ENCODE measurements at regions not wholly inside any gene's neighbourhood (a gene's known extent, or its start where the extent isn't known, plus 50 kb on each side); places are given as distances from the start of the nearest gene placed in this dataset.
"Not testable (repeated sequence)": the region's sequence is repeated elsewhere in the genome, so short reads cannot be mapped to it uniquely, and the experiment has no call there.

DNA sequence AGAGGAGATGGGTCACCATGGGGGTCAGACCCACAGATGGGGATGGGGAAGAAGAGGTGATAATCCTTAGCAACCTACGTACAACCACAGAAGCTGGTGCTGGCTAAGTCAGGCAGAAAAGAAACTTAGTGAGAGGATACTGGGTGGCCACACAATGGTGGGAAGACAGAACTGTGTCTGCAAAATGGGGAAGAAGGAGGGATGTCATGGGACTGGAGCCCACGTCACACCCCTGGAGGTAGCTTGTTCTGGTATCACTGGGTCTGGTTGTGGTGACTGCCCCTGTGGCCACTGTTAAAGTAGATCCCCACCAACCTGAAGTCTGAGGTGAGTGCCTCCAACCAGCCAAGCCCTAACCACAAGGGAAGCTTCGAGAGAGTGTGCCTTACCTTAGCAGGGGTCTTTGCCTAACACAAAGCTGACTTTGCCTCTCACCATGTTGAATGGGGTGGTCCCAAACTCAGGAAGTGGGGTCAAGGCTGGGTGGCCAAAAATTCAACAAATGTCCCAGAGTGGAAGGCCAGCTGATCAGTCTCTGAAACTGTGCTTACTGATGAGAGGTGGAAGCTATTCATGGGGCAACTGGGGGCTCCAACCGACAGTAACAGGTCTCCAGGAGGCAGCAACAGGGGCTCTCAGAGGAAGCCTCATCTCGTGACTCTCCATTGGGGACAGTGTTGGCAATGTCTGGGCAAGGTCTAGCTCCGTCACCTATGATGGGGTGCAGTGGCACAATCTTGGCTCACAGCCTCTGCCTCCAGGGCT is 64.8 kb upstream of the SLC1A4 start:
- DNase-seq, result peak; percentile 84

DNA sequence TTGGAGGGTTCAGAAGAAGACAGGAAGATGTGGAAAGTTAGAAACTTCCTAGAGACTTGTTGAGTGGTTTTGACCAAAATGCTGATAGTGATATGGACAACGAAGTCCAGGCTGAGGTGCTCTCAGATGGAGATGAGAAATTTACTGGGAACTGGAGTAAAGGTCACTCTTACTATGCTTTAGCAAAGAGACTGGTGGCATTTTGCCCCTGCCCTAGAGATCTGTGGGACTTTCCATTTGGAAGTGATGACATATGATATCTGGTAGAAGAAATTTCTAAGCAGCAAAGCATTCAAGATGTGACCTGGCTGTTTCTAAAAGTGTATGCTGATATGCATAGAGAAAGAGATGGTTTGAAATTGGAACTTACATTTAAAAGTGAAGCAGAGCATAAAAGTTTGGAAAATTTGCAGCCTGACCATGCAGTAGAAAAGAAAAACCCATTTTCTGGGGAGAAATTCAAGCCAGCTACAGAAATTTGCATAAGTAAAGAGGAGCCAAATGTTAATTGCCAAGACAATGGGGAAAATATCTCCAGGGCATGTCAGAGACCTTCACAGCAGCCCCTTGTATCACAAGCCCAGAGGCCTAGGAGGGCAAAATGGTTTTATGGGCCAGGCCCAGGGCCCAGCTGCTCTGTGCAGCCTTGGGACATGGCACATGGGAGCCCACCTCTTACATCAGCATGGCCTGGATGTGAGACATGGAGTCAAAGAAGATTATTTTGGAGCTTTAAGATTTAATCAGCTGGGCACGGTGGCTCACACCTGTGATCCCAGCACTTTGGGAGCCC is 63.1 kb upstream of the SLC1A4 start:
- peak; percentile 39 for DNase-seq

DNA sequence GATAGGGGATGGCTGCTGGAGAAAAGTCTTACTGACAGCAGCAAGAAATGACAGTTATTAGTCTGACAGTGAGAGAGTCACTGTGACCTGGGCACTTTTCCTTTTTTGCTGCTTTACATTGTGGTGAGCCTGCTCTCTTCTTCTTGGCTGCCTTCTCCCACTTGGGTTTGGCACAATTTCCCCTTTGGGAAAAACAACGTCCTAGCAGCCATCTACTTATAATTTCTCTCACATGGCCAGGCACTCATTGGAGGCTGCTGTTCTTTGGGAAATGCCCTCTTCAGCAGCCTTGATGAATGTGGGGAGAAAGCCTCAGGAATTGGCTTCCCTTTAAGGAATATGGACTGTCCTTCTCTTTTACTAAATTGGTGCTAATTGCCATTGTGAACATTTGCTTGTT is 60.4 kb upstream of the SLC1A4 start:
- peak; percentile 23 for DNase-seq

DNA sequence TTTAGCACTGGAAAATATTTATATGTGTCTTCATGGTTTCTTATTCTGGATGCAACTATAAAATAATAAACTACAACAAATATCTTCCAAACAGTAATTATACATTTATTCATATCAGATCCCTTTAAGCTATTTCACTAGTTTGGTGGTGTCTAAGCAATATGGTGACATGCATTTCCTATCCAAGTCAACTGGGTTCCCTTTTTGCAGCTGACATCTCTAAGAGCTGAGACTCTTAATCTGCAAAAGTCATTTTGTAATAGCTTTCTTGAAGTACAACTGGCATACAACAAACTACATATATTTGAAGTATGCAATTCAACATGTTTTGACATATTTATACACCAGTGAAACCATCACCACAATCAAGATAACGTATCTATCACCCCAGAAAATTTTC is 59.9 kb upstream of the SLC1A4 start:
- peak; percentile 79 for DNase-seq

DNA sequence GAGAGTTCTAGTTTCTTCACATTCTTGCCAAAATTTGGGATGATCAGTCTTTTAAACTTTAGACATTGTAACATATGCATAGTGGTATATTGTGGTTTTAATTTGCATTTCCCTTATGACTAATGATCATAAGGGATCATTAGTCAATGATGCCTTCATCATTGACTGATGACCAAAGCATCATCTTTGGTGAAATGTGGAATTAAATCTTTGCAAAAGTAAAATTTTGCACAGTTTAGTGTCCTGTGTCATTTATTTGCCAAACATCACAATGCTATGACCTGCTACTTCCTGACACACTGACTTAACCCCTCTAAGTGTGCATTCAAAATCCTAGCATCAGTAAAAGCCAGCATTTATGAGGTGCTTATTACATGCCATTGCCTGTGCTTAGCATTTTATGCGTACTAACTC is 58.9 kb upstream of the SLC1A4 start:
- DNase-seq, result peak; percentile 90

DNA sequence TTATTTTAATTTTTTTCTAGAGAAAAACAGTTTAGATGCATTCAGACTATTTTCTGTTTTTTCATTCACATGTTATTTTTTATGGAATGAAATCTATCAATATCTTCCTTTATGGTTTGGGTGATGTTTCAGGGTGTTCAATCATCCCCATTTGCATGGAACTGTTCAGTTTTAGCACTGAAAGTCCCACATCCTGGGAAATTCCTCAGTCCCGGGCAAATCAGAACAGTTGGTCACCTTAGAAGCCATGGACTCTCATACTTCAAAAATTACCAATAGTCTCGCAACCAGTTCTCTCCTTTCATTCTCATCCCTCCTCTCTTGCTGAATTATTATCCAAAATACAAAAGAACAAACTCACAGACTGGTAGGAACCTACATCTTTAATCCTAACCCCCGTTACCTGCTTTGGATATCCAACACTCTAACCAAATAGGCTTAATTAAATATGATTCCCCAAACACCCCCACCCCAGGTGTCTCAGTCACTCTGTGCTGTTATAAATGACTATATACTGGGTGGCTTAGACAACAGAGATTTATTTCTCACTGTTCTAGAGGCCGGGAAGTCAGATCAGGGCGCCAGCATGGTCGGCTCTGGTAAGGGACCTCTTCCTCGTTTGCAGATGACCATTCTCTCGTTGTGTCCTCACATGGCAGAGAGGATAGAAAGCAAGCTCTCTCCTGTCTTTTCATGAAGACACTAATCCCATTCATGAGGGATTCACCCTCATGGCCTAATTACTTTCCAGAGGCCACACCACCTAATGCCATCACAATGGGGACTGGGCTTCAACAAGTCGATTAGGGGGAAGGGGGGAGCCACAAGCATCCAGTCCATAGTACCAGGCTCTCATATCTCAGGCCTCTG is 57.7 kb upstream of the SLC1A4 start:
- DNase-seq, result peak; percentile 41

DNA sequence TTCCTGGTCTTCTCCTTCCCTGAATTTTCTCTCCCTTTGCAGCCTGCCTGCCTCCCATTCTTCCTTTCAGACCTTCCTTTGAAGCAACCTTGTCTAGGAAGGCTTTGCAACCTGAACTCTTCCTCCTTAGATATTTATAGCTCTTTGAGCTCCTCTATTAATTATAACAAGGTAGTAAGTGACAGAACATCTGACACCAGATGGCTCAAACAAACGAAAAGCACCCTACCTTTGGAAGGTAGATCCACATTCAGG is 57.2 kb upstream of the SLC1A4 start:
- DNase-seq, result no peak

DNA sequence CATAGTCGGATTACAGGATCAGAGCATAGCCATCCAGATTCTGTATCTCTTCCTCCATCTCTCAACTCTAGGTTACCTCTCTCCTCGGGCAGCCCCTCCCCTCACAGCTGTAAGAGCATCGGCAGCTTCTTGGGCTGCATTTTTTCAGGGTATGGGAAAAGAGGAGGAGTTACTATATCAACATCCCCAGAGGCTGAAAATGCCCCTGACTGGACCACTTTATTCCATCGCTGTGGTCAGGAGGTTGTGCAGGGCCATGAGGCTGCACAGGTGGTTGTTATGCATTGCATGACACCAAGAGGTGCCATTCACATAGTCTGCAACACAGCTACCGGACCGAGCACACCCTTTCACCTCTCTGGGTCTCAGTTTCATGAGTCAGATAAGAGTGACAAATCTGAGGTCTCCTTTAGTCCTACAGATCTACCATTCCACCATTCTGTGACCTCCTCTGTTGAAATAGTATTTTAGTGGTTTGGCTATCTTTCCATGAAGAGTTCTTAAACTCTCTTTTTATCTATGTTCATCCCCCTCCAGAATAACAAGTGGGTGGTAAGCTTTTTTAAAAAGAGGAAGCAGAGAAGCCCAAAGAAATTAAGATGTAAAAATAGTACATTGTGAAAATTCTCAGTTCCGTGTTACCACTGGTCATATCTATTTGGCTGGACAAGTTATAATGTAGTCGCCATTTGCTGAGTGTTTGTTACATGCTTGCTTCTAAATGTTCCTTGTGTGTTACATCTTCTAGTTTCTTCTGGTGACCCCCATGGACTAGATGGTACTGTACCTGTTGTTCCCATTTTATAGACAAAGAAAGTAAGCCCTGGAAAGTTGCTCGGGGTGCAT is 56.6 kb upstream of the SLC1A4 start:
- peak; percentile 90 for DNase-seq

DNA sequence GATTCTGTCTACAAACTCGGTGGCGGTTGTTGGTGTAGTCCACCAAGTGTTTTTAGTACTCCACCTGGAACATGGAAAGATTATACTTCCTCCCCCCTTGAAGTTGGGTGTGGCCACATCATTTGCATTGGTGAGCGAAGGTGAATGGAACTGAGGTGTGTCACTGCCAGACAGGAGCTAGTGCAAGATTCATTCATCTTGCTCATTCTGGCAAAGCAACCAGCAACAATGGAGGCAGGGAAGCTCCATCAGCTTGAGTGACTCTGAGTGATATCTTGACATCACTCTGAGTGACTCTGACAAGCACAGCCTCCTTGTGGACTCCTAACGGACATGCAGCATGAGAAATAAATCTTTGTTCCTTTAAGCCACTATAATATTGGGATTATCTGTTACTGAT is 54.7 kb upstream of the SLC1A4 start:
- peak; percentile 34 for DNase-seq

DNA sequence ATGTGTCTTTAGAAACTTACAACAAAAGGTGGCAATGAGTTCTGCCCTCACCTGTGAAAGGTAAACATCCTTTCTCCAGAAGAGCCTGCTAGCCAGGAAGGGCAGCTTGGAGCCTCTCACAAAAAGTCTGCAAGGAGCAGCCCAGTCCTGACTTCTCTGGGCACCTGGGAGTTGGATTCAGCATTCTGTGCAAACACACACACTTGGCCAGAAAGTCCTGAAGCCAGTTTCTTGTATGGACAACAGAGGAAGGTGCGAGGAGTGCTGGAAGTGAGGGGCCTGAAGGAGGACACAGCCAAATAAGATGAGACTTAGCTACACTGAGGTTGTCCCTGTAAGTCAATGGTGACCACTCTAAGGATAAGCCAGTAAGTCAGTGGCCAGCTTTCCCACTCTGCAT is 52.4 kb upstream of the SLC1A4 start:
- DNase-seq, result no peak

DNA sequence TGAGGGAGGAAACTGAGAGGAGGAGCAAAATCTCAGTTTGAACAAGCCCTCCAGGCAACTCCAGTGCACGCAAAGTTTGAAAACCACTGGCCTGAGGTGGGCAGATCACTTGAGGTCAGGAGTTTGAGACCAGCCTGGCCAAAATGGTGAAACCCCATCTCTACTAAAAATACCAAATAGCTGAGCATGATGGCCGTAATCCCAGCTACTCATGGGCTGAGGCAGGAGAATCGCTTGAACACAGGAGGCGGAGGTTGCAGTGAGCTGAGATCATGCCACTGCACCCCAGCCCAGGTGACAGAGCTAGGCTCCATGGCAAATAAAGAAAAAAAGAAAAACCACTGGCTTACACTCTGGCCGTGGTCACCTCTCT is 51.9 kb upstream of the SLC1A4 start:
- not testable (repeated sequence) for DNase-seq

DNA sequence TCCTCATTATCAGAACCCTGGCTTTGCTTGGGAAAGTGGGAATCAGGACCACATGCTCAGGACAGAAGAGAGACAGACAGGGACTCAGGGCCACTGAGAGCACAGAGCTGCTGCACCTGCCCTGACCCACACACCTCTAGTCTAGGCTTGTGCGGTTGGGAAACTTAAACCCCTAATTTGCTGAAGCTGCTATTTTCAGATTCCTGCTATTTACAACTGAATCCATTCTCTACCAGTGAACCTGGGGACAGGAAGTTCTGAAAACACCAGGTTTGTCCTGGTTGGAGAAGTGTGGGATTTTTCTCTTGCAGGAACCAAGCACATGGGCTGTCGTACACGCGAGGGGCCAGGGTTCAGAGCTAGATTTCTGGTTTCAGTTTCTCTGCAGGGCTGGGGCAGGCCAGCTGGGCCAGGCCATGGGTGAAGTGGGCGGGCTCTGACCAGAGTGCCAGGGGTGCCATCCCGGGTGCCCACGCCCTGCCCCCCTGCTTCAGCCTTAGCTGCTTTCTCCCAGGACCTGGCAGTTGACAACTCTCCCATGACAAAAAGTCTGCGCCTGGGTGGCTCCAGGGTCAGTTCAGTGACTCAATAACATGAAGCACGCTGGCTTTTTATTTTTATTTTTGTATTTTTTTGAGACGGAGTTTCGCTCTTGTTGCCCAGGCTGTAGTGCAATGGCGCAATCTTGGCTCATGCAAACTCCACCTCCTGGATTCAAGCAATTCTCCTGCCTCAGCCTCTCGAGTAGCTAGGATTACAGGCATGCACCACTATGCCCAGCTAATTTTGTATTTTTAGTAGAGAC is 51.3 kb upstream of the SLC1A4 start:
- DNase-seq, result peak; percentile 86

DNA sequence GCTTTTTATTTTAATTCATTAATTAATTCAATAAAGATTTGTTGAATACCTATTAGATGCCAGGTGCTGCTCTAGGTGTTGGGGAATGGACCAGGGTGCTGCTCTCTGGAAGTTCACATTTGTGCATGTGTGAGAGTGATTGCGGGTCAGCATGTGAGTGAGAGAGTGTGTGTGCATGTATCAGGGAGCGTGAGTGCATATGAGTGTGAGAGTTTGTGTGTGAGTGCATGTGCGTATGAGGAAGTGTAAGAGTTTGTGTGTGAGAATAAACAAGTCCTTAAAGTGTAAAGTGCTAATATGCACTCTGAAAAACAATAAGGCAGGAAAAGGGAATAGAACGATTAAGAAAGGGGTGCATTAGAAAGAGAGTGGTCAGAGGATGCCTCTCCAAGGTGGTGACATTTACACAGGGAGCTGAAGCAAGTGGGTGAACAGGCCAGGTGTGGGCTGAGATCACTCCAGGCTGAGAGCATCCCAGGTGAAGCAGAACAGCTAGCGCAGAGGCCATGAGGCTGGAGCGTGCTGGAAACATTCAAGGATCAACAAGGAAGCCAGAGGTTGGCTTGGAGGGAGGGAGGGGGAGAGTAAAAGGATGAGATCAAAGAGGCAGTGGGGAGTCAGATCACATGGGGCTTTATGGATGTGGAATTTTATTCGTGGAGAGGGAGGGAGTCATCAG is 50.5 kb upstream of the SLC1A4 start:
- DNase-seq, result no peak

DNA sequence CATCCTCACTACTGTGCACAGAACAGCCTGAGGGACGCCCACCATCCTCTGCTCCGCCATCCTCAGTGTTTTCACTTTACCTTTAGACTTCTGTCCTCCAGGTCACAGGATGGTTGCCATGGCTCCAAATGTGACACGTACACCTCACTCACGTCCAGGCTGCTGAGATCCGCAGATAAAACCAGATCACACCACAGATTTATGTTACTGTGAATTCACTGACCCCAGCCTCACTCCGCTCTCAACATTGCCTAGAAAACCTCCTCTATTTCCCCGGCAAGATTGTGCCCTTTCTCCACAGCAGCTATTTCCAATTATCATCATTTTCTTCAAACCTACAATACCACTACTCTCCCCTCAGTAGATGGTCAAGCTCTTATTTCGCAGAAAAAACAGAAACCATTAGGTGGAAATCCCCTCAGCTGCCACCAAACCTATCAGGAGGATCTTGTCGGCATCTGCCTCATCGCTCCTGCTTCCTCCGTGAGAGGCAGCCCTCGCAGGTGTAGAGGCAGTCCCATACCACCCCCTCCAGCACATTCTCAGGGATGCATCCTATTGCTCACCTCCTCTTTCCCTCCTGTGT is 49.8 kb upstream of the SLC1A4 start:
- DNase-seq, result no peak

Data from inflammatory macrophage treated with lipopolysaccharide for 4 hours (primary cell).